Esophagus muscularis mucosa (tissue), 4 donors: ENCODE measurements at regions not wholly inside any gene's neighbourhood (a gene's known extent, or its start where the extent isn't known, plus 50 kb on each side); places are given as distances from the start of the nearest gene placed in this dataset.
"Not testable (repeated sequence)": the region's sequence is repeated elsewhere in the genome, so short reads cannot be mapped to it uniquely, and the experiment has no call there.

ENCODE experiments used
- DNase-seq: peaks from one replicate; pipeline ENCODE4 v3.0.0-alpha.2; 2017; ENCODE audit errors: extremely low spot score
- H3K27ac ChIP-seq, 4 donors: fragments of 200-600 bp; sonication (generic); replicated peaks in 1 of 4; 1 replicate in 3 of 4; 2 replicates in 1 of 4; pipeline ENCODE4 v1.5.1; 2016 to 2019; ENCODE audit warnings: mild to moderate bottlenecking in 1 of 4
- H3K27me3 ChIP-seq, 4 donors: fragments of 200-600 bp; sonication (generic); one replicate each; pipeline versions ENCODE4 v1.5.1 to v1.6.0; 2016 to 2019
- H3K36me3 ChIP-seq, 4 donors: fragments of 200-600 bp; sonication (generic); one replicate each; pipeline ENCODE4 v1.5.1; 2016 to 2019
- H3K4me1 ChIP-seq, 4 donors: fragments of 200-600 bp; sonication (generic); one replicate each; pipeline ENCODE4 v1.5.1; 2016 to 2019
- H3K4me3 ChIP-seq, 4 donors: fragments of 200-600 bp; sonication (generic); 1 replicate in 2 of 4; 2 replicates in 2 of 4; pipeline ENCODE4 v1.5.1; 2016 to 2019; ENCODE audit warnings: mild to moderate bottlenecking in 4 of 4, moderate library complexity in 1 of 4
- H3K9me3 ChIP-seq, 4 donors: fragments of 200-600 bp; sonication (generic); 1 replicate in 3 of 4; 2 replicates in 1 of 4; pipeline ENCODE4 v1.5.1; 2016 to 2019
- EP300 ChIP-seq: sonication (generic); formaldehyde crosslinking; IDR thresholded peaks from one replicate; pipeline ENCODE4 v1.6.1; 2017; ENCODE audit warnings: antibody characterized with exemption
- POLR2A ChIP-seq: fragments of 450-650 bp; IDR thresholded peaks from one replicate; pipeline ENCODE4 v1.6.1; 2017; ENCODE audit warnings: antibody characterized with exemption, moderate library complexity, mild to moderate bottlenecking, low read depth
- POLR2AphosphoS5 ChIP-seq, 2 donors: sonication (generic); formaldehyde crosslinking; IDR thresholded peaks; one replicate each; pipeline ENCODE4 v1.6.1; 2017; ENCODE audit warnings: antibody characterized with exemption in 2 of 2
- WGBS: methylation state at CpG from one replicate; pipeline ENCODE4 v1.1.5; 2018; 5-methylcytosine and 5-hydroxymethylcytosine counted together
- intact Hi-C: fragments of 100-400 bp; cut with DNase I; formaldehyde crosslinking; loops from one replicate; pipeline ENCODE4 v1.15.1; 2023
- TF ChIP-seq, protein P1 (sequence below), 3 experiments: fragments of 200-600 bp in 2 of 3; fragments of 450-650 bp in 1 of 3; sonication (generic) in 2 of 3; IDR thresholded peaks; one replicate each; pipeline ENCODE4 v1.5.1; 2017 to 2019; ENCODE audit warnings: antibody characterized with exemption in 3 of 3, mild to moderate bottlenecking in 2 of 3, moderate library complexity in 1 of 3

DNA sequence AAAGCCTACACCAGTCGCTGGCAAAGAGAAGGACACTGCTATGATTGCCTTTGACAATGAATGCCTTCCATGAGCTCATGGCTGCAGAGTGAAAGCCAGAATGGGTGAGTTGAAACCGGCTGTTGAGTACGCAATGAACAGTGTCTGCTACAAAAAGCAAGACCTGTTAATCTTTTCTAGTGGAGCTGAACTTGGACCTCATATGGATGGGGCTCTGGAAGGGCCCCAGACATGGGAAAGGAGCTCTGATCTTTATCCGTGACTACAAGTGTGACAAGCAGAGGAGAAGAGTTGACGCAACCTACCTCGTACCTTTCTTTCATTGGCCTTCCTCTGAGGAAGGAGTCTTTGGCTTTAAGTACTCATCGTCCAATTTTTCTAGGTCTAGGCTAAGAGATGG, 67.1 kb upstream of the TSC22D1 start:
- intact Hi-C loops, result no loop called here
- Histone ChIP-seq H3K27ac (no peak overlapping the region), H3K9me3 (no peaks in the 10 kb centered on the region), H3K4me3 (no peak overlapping the region), H3K36me3 (no peaks in the 10 kb centered on the region), H3K27me3 (no peaks in the 10 kb centered on the region), H3K4me1 (no peaks in the 10 kb centered on the region)
- 93% methylated on average over 7 of the region's 7 CpGs for WGBS
- DNase-seq, result no peak
- TF ChIP-seq POLR2A (no peak), POLR2AphosphoS5 (IDR thresholded peaks at IDR 0.05) (no peak), EP300 (no peak)
- TF ChIP-seq, protein P1, sequence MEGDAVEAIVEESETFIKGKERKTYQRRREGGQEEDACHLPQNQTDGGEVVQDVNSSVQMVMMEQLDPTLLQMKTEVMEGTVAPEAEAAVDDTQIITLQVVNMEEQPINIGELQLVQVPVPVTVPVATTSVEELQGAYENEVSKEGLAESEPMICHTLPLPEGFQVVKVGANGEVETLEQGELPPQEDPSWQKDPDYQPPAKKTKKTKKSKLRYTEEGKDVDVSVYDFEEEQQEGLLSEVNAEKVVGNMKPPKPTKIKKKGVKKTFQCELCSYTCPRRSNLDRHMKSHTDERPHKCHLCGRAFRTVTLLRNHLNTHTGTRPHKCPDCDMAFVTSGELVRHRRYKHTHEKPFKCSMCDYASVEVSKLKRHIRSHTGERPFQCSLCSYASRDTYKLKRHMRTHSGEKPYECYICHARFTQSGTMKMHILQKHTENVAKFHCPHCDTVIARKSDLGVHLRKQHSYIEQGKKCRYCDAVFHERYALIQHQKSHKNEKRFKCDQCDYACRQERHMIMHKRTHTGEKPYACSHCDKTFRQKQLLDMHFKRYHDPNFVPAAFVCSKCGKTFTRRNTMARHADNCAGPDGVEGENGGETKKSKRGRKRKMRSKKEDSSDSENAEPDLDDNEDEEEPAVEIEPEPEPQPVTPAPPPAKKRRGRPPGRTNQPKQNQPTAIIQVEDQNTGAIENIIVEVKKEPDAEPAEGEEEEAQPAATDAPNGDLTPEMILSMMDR (IDR thresholded peaks at IDR 0.05), result no peak

DNA sequence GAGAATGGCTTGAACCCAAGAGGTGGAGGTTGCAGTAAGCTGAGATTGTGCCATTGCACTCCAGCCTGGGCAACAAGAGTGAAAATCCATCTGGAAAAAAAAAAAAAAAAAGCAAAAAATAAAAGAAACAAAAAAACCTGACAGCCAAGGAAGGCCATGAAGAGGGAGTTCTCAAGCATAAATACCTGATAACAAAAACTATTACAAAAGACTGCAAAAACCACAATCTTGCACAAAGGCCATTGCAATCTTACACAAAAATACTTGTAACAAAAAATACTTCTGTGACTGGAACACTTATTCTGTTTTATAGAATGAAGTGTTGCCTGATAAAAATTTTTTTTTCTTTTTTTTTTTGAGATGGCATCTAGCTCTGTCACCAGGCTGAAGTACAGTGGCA, 61.5 kb upstream of the TSC22D1 start:
- H3K4me3 ChIP-seq, result no peak overlapping the region
- no peaks in the 10 kb centered on the region for H3K9me3 ChIP-seq
- TF ChIP-seq POLR2A, result no peak
- H3K36me3 ChIP-seq, result no peaks in the 10 kb centered on the region
- H3K27ac ChIP-seq, result no peak overlapping the region
- intact Hi-C loops, result no loop called here
- no peak for DNase-seq
- no peaks in the 10 kb centered on the region for H3K4me1 ChIP-seq
- no peaks in the 10 kb centered on the region for H3K27me3 ChIP-seq

DNA sequence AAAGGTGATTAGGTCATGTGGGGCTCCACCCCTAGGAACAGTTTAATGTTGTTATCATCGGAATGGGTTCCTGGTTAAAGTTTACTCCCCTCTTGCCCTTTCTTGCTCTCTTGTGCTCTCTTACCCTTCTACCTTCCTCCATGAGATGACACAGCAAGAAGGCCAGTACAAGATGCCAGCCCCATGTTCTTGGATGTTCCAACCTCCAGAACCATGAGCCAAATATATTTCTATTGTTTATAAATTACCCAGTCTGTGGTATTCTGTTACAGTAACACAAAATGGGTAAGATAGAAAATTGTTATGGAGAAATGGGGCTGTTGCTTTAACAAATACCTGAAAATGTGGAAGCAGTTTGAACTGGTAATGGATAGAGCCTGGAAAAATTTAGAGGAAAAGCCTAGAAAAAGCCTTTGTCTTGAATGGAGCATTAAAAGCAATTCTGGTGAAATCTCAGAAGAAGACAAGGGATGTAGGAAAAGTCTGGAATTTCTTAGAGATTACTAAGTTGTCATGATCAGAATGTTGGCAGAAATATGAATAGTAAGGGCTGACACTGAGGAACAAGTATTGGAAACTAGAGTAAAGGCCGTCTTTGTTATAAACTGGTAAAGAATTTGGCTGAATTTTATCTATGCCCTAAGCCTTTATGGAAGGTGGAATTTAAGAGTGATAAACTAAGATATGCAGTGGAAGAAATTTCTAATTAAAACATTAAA, 53.5 kb upstream of the TSC22D1 start:
- Histone ChIP-seq H3K27me3 (no peaks in the 10 kb centered on the region), H3K4me3 (no peak overlapping the region), H3K4me1 (peaks cover 0 to 22% (median 18%) of the 10 kb centered on the region in 4 donors), H3K9me3 (no peaks in the 10 kb centered on the region), H3K36me3 (no peaks in the 10 kb centered on the region), H3K27ac (peak overlapping the region; percentile 34 to 75 (median 54))
- no peak for DNase-seq
- TF ChIP-seq, protein P1 (IDR thresholded peaks at IDR 0.05), result no peak
- TF ChIP-seq POLR2AphosphoS5 (IDR thresholded peaks at IDR 0.05), result peak in 1 of 2 donors; percentile 20
- WGBS, result 66% methylated on average over 2 of the region's 2 CpGs
- intact Hi-C loops, result loop anchor here (5.0 kb wide), 1 partner anchor 52 kb away; the partner anchor contains the start of gene TSC22D1

DNA sequence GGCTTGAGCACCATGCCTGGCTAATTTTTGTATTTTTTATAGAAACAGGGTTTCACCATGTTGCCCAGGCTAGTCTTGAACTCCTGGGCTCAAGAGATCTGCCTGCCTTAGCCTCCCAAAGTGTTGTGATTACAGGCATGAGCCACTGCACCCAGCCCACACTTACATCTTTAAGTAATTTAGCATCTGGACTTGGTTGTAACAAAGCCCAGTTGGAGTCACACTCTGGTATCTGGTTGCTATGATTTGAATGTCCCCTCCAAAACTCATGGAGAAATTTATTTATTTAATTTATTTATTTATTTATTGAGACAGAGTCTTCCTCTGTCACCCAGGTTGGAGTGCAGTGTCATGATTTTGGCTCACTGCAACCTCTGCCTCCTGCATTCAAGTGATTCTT, 52.7 kb upstream of the TSC22D1 start:
- intact Hi-C loops, result loop anchor here (5.0 kb wide), 1 partner anchor 52 kb away; the partner anchor contains the start of gene TSC22D1
- peaks cover 0 to 22% (median 18%) of the 10 kb centered on the region in 4 donors for H3K4me1 ChIP-seq
- H3K9me3 ChIP-seq, DNase-seq, H3K4me3 ChIP-seq, H3K27me3 ChIP-seq, H3K36me3 ChIP-seq: not testable (repeated sequence)
- peak overlapping the region in 2 of 4 donors; percentile 66 to 75 for H3K27ac ChIP-seq

DNA sequence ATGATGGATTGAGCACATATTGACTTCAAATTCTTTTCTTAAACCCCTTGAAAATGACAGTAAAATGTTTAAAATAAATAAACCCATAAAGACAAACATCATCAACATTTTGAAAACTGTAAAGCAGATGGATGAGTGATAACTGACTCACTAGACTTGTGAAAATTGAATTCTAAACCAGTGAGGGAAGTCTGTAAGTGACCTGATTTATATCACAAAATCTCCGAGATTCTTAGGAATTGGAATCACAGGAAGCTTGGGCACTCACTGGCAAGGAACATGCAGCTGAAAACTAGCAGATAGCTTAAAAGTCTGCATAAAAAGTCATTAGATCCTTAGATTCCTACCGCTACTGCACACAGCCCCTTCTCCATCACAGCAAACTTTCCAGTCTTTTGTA, 51.3 kb upstream of the TSC22D1 start:
- Histone ChIP-seq H3K36me3 (no peaks in the 10 kb centered on the region), H3K4me3 (no peak overlapping the region), H3K27me3 (peaks cover 0 to 4% (median 0%) of the 10 kb centered on the region in 4 donors), H3K27ac (no peak overlapping the region), H3K9me3 (no peaks in the 10 kb centered on the region), H3K4me1 (peaks cover 0 to 22% (median 18%) of the 10 kb centered on the region in 4 donors)
- WGBS, result 77% methylated on average over 2 of the region's 2 CpGs
- DNase-seq, result no peak
- intact Hi-C loops, result loop anchor here (5.0 kb wide), 1 partner anchor 50 kb away; the partner anchor contains the start of gene TSC22D1
- TF ChIP-seq EP300 (no peak), POLR2A (no peak), POLR2AphosphoS5 (IDR thresholded peaks at IDR 0.05) (no peak)
- TF ChIP-seq, protein P1 (IDR thresholded peaks at IDR 0.05), result no peak

DNA sequence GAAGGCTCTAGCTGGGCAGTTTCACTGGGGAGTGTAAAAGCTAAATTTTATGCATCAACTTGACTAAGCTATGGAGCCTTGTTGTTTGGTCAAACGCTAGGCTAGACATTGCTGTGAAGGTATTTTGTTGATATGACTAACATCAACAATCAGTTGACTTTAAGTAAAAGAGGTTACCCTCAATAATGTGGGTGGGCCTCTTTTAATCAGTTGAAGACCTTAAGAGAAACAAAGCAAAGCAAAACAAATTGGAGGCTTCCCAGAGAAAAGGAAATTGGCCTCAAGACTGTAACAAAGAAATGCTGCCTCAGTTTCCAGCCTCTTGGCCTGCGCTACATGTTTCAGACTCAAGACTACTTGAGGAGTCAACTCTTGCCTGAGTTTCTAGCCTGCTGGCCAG, 50.0 kb upstream of the TSC22D1 start:
- DNase-seq, result no peak

More for the DNA sequence above, 50.0 kb upstream of the TSC22D1 start:
- intact Hi-C loops, result loop anchor here (5.0 kb wide), 1 partner anchor 49 kb away; the partner anchor contains the start of gene TSC22D1
- 100% methylated on average over 2 of the region's 2 CpGs for WGBS
- Histone ChIP-seq H3K9me3 (no peaks in the 10 kb centered on the region), H3K4me3 (no peak overlapping the region), H3K4me1 (peaks cover 0 to 22% (median 18%) of the 10 kb centered on the region in 4 donors), H3K27ac (no peak overlapping the region), H3K36me3 (no peaks in the 10 kb centered on the region), H3K27me3 (peaks cover 0 to 4% (median 0%) of the 10 kb centered on the region in 4 donors)
- no peak for TF ChIP-seq EP300
- no peak for TF ChIP-seq POLR2A
- TF ChIP-seq, protein P1 (IDR thresholded peaks at IDR 0.05), result no peak
